GM21447 (cell line): ENCODE measurements at regions not wholly inside any gene's neighbourhood (a gene's known extent, or its start where the extent isn't known, plus 50 kb on each side); places are given as distances from the start of the nearest gene placed in this dataset.

ENCODE experiments used
- ATAC-seq: cut with Tn5 transposase; IDR thresholded peaks from one replicate; pipeline ENCODE4 v1.9.1; 2021; ENCODE audit not compliant: unreplicated experiment

DNA sequence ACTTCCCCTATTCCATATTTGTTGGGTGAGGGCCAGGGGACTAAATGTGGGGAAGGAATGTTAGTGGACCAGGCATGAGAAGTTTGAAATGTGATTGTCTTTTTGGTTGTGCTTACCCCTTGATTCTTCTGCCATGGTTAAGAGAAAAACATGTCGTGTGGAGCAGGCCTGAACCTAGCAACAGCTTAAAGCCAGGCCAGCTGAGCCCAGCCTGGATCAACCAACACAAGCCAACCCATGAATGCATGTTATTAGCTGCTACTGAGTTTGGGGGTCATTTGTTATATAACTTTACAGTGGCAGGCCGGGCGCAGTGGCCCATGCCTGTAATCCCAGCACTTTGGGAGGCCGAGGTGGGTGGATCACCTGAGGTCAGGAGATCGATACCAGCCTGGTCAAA, 52.4 kb upstream of the TRIO start:
- no peak for ATAC-seq

- ATAC-seq, result no peak
Observed at GRCh38 chr5:14090290-14090689, 52.9 kb upstream of the TRIO start.

- no peak for ATAC-seq
Observed at GRCh38 chr5:14089198-14089597, 53.9 kb upstream of the TRIO start.

DNA sequence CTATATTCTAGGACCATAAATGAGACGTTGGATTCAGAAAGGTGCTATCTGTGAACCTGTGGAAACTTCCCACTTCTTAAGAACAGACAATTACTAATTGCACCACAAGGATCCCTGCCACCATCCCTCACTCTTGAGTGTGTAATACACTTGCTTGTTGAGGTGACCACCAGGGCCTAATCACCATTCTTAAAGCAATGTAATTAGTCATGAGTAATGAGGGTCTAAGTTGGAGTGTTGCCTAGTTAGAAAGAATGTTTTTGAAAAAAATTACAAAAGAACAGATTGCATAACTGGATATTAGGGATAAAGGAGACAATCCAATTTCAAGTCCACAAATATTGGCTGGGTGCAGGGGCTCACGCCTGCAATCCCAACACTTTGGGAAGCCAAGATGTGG, 56.9 kb upstream of the TRIO start:
- no peak for ATAC-seq

- ATAC-seq, result no peak
Observed at GRCh38 chr5:14082973-14083372, 60.2 kb upstream of the TRIO start.

GRCh38 chr5:14082523-14082922, 60.6 kb upstream of the TRIO start:
- no peak for ATAC-seq

DNA sequence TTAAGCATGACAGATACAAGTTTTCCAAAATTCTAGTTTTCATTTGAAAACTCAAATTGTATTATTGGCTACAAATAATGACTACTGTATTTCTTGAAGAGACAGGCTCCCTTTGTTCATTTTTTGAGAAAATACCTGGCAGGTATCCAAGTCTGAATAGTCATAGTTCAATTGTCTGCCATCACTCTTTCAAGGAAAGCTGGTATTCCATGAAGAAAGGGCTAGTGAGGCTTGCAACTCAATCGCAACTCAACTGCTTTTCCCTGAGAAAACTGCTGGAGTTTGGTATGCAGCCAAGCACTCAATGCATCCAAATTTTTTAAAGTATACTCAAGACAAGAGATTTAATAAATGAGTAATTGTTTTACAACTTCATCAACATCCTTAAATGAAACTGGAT, 61.4 kb upstream of the TRIO start:
- no peak for ATAC-seq

DNA sequence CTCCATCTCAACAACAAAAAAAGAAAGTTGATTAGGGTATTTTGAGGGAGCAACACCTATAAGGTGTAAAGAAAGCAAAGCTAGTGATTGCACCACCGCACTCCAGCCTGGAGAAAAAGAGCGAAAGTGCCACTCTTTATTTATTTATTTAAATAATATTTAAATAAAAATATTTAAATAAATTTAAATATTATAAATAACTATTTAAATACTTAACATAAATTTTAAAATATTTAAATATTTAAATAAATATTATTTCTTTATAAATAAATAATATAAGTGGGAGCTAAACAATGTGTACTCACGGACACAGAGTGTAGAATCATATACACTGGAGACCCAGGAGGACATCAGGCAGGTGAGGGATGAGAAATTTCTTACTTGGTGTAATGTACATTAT, 64.4 kb upstream of the TRIO start:
- ATAC-seq, result no peak

- no peak for ATAC-seq
Observed at GRCh38 chr5:14077501-14077900, 65.6 kb upstream of the TRIO start.

DNA sequence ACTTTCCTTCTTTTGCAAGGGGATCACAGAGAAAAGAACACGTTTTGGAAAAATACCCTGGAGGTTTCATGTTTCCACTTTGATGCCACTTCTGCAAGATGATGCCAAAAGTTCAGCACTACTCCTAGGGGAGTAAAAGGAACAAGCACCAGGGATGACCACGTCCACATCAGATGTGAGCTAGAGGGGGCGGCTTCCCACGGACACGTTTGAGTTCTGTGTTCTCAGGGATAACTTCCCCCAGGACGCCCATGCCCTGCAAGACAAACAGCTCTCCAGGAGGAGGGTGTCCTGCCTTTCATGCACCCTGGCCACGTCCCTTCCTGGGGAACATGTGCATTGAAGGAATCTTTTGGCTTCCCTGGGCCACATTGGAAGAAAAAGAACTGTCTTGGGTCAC, 66.6 kb upstream of the TRIO start:
- no peak for ATAC-seq

DNA sequence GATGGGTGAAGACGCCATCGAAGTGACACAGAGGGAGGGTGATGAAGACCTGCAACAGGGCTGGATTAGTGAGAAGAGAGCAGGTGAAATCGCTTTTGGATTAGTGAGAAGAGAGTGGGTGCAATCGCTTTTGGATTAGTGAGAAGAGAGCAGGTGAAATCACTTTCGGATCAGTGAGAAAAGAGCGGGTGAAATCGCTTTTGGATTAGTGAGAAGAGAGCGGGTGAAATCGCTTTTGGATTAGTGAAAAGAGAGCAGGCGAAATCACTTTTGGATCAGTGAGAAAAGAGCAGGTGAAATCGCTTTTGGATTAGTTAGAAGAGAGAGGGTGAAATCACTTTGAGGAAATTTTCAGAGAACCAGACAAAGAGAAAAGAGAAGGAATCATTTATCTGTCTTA, 67.2 kb upstream of the TRIO start:
- ATAC-seq, result no peak

DNA sequence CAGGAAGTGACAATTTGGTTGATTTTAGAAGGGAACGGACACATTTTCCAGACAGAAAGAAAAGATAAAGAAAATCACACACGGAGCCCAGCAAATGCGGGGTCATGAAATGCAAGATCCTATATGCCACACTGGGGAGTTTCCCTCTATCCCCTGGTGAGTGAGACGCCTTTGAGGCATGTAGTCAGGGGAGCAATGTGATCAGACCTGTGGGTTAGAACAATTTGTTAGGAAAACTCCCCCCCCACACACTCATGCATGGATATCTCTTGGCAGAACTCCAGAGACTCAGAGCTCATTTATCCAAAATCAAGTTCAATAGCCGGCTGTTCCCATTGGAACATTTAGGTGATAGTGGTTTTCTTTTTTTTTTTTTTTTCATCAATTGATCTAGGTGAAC, 71.7 kb upstream of the TRIO start:
- no peak for ATAC-seq

DNA sequence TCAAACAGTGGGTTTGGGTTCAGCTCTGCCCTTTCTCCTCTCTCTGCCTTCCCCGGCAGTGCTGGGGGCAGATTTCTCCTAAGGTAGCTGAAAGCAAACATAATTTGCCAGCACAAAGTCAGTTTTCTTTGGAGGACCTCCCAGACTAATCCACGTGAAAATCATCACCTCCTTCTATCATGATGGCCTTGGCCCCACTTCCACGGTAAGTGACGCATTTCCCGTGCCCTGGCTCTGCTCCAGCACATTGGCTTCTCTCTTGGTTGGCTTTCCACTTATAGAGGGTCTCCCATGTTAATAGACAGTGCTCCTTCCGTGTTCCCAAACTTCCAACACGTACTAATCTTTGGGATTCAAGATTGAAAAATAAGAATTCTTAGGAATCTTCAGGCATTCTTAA, 74.1 kb upstream of the TRIO start:
- ATAC-seq, result no peak

- ATAC-seq, result no peak
Observed at GRCh38 chr5:14068136-14068535, 75.0 kb upstream of the TRIO start.

DNA sequence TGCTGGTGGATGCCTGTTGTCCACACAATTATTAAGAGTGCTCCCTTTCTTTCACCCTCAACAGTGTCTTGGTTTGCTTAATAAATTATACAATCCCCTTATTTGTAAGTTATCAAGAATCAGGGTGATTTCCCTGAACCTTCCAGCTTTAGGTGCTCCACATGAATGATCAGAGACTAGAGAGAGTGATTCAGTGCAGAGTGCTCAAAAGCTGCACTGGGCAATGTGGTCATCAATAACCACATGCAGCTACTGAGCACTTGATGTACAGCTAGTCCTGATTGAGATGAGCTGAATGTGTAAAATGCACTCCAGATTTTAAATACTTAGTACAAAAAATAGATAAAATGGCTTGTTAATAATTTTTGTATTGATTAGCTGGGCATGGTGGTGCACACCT, 76.8 kb upstream of the TRIO start:
- ATAC-seq, result no peak

DNA sequence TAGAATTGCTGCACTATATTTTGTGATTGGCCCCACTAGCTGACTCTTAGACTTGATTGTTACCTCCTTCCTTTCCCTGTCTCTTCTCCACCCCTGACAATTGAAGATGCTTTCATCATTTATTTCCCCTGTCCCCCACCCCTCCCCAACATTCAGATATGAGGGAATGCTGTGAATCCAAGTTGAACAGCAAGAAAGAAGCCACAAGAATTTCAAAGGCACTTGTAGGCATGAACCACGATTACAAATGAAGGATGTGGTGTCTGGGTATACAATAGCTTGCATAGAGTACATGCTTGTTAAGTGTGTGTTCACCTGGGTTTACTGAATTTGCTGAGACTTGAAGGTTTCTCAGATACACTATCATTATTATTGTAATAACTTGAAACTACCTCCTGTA, 78.3 kb upstream of the TRIO start:
- ATAC-seq, result no peak

GRCh38 chr5:14063691-14064090, 79.5 kb upstream of the TRIO start:
- ATAC-seq, result no peak

DNA sequence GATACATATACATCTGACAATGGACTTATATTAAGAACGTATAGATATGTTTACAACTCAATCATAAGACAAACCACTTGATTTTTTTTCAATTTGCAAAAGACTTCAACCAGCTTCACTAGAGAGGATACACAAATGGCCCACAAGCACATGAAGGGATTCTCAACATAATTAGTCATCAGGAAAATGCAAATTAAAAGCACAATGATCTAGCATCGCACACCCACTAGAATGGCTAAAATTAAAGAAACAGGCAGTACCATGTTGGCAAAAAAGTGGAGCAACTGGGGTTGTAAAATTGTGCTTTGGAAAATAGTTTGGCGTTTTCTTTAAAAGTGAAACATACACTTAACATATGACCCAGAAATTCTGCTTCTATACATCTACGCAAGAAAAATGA, 80.0 kb upstream of the TRIO start:
- ATAC-seq, result no peak

GRCh38 chr5:14062178-14062577, 81.0 kb upstream of the TRIO start:
- ATAC-seq, result no peak

- no peak for ATAC-seq
Observed at GRCh38 chr5:14061106-14061505, 82.0 kb upstream of the TRIO start.

GRCh38 chr5:14060218-14060617, 82.9 kb upstream of the TRIO start:
- ATAC-seq, result no peak

GRCh38 chr5:14059810-14060209, 83.3 kb upstream of the TRIO start:
- no peak for ATAC-seq

GRCh38 chr5:14057289-14057688, 85.9 kb upstream of the TRIO start:
- ATAC-seq, result no peak

DNA sequence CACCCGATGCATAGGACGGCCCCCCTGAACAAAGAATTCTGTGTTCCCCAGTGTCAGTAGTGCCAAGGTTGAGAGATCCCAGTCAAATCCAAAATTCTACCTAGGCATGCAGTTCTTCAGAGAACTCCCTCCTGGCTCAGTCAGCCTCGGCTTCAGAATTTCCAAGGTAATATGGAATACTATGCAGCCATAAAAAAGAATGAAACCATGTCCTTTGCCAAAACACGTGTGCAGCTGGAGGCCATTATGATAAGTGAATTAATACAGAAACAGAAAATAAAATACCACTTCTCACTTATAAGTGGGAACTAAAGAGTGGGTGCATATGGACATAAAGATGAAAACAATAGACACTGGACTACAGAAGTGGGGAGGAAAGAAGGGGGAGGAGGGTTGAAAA, 87.1 kb upstream of the TRIO start:
- no peak for ATAC-seq
